ENCODE measurements at regions not wholly inside any gene's neighbourhood (a gene's known extent, or its start where the extent isn't known, plus 50 kb on each side); places are given as distances from the start of the nearest gene placed in this dataset.

DNA sequence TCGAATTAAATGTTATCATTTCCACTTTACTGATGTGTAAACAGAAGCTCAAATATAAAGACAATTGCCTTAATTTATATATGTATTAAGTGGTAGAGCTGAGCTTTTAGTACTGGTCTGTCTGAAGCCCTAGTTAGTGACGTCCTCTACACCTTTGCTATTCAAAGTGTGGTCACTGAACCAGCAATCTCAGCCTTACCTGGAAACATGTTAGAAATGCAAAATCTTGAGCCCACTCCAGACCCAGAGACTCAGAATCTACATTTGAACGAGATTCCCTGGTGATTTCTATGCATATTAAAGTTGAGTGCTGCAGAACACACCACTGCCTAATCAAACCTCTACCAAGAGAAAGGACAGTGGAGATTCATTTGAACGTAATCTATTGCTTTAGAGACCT lies 88.3 kb upstream of the MPDZ start:
- Histone ChIP-seq H3K9me3 (ENCODE audit: severe bottlenecking) (no peaks in the 10 kb centered on the region), H3K27ac (no peak overlapping the region), H3K36me3 (no peaks in the 10 kb centered on the region), H3K4me3 (ENCODE audit: low read depth, low read length) (no peak overlapping the region), H3K27me3 (ENCODE audit: insufficient read depth, low read depth, severe bottlenecking) (no peaks in the 10 kb centered on the region)
- no peak for DNase-seq
- TF ChIP-seq, protein P1, sequence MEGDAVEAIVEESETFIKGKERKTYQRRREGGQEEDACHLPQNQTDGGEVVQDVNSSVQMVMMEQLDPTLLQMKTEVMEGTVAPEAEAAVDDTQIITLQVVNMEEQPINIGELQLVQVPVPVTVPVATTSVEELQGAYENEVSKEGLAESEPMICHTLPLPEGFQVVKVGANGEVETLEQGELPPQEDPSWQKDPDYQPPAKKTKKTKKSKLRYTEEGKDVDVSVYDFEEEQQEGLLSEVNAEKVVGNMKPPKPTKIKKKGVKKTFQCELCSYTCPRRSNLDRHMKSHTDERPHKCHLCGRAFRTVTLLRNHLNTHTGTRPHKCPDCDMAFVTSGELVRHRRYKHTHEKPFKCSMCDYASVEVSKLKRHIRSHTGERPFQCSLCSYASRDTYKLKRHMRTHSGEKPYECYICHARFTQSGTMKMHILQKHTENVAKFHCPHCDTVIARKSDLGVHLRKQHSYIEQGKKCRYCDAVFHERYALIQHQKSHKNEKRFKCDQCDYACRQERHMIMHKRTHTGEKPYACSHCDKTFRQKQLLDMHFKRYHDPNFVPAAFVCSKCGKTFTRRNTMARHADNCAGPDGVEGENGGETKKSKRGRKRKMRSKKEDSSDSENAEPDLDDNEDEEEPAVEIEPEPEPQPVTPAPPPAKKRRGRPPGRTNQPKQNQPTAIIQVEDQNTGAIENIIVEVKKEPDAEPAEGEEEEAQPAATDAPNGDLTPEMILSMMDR (IDR thresholded peaks at IDR 0.05; ENCODE audit: low read depth, low read length): no peak

DNA sequence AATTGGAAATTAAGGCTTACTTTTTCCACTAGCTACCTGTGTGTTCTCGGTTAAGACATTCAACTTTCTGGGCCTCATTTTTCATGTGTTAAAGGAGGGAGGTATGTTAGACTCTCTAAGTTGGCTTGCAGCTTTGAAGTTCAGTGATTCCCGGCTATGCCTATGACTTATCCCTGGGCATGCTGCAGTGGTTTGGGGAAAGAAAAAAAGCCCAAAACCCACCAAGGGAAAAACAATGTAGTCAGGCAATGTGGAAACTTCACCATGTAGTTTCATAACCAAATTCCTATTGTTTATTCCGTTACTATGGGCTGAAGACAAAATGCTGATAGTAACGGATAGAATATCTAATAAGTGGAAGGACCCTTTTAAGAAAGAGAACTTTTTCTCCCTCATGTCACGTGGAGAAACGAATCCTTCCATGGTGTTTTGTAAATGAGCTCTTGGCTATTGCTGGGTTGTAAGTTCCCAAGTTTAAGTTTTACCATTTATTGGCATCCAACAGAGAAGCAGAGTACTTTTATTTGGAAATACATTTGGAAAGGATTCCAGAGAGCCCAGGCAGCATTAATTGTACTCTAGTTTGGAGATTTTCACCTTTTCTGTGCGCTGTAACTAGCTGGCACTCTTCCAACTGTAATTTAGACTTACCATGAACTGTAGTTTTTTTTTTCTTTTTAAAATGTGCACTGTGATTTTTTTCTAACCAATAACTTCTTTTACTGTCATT lies 84.9 kb upstream of the MPDZ start:
- no peaks in the 10 kb centered on the region for H3K36me3 ChIP-seq
- no peaks in the 10 kb centered on the region for H3K27me3 ChIP-seq (ENCODE audit: insufficient read depth, low read depth, severe bottlenecking)
- no peaks in the 10 kb centered on the region for H3K9me3 ChIP-seq (ENCODE audit: severe bottlenecking)
- H3K4me3 ChIP-seq (ENCODE audit: low read depth, low read length): no peak overlapping the region
- TF ChIP-seq, protein P1 (IDR thresholded peaks at IDR 0.05; ENCODE audit: low read depth, low read length): no peak
- no peak overlapping the region for H3K27ac ChIP-seq
- no peak for DNase-seq

DNA sequence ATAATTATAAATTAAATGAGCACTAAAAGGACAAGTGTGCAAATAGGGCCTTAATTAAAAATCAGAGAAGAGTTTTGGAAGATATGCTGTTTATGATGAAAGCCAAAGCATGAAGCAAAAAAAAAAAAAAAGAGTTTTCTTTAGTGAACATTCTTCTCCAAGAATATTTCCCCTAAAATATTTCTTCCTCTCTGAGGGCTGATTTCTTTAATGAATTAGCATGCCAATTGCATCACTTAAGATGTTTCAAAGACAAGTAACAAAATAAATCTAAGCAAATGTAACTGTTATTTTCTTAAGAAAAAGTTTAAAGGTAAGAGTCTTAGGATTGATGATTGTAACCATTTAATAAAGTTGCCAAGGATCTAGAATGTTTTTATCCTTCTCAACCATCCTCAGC lies 81.6 kb upstream of the MPDZ start:
- H3K4me3 ChIP-seq (ENCODE audit: low read depth, low read length): no peak overlapping the region
- H3K27ac ChIP-seq: no peak overlapping the region
- no peak for DNase-seq
- H3K36me3 ChIP-seq: no peaks in the 10 kb centered on the region
- H3K9me3 ChIP-seq (ENCODE audit: severe bottlenecking): no peaks in the 10 kb centered on the region
- H3K27me3 ChIP-seq (ENCODE audit: insufficient read depth, low read depth, severe bottlenecking): no peaks in the 10 kb centered on the region
- TF ChIP-seq, protein P1 (IDR thresholded peaks at IDR 0.05; ENCODE audit: low read depth, low read length): no peak

DNA sequence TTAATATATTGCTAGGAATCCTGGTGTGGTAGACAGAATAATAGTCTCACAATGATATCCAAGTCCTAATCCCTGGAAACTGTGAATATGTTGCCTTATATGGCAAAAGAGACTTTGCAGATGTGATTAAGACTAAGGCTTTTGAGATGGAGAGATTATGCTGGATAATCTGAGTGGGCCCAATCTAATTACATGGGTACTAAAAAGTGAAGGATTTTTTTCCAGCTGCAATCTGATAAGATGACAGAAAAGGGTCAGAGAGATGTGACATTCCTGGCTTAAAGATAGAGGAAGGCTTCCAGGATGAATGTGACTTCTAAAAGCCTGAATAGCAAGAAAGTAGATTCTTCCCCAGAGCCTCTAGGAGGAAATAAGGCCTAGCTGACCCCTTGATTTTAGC lies 80.7 kb upstream of the MPDZ start:
- H3K27me3 ChIP-seq (ENCODE audit: insufficient read depth, low read depth, severe bottlenecking): no peaks in the 10 kb centered on the region
- DNase-seq: no peak
- TF ChIP-seq, protein P1 (IDR thresholded peaks at IDR 0.05; ENCODE audit: low read depth, low read length): no peak
- no peaks in the 10 kb centered on the region for H3K9me3 ChIP-seq (ENCODE audit: severe bottlenecking)
- no peak overlapping the region for H3K4me3 ChIP-seq (ENCODE audit: low read depth, low read length)
- no peaks in the 10 kb centered on the region for H3K36me3 ChIP-seq
- no peak overlapping the region for H3K27ac ChIP-seq

DNA sequence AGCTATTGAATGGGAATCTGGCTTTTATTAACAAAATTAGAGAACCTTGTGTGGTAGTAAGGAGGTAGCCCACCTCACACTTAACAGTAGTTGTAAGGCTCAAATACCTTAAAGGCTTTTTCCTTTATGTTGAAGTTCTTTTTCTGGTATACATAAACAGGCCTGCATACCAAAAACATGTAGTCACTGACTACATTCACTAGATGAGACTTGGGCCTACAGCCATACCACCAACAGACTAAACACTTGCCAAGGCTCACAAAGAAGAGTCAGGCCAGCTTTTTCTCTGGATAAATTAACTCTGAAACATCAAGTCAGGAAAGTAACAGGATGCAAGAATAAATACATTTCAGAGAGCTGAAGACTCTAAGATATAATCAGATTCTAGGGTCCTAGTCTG lies 78.6 kb upstream of the MPDZ start:
- Histone ChIP-seq H3K36me3 (no peaks in the 10 kb centered on the region), H3K27me3 (ENCODE audit: insufficient read depth, low read depth, severe bottlenecking) (no peaks in the 10 kb centered on the region), H3K9me3 (ENCODE audit: severe bottlenecking) (no peaks in the 10 kb centered on the region), H3K4me3 (ENCODE audit: low read depth, low read length) (no peak overlapping the region), H3K27ac (no peak overlapping the region)
- DNase-seq: no peak
- TF ChIP-seq, protein P1 (IDR thresholded peaks at IDR 0.05; ENCODE audit: low read depth, low read length): no peak

DNA sequence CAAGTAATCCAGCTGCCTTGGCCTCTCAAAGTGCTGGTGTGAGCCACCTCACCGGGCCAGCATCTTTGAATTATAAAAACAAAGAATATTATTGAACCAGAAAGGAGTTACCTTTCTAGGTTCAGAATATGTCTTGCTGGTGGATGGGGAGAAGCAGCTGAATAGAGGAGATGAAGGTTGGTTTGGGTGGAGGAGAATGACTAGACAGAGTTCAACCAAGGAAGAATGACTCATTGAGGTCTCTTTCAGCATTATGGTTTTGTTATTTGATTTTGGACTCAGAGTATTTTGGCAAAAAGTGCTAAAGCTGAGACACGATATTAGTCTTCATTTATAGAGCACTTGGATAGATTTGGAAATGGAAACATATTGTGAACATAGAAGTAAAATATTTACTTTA lies 75.2 kb upstream of the MPDZ start:
- Histone ChIP-seq H3K27me3 (ENCODE audit: insufficient read depth, low read depth, severe bottlenecking) (no peaks in the 10 kb centered on the region), H3K9me3 (ENCODE audit: severe bottlenecking) (no peaks in the 10 kb centered on the region), H3K36me3 (no peaks in the 10 kb centered on the region), H3K4me3 (ENCODE audit: low read depth, low read length) (no peak overlapping the region), H3K27ac (no peak overlapping the region)
- TF ChIP-seq, protein P1 (IDR thresholded peaks at IDR 0.05; ENCODE audit: low read depth, low read length): no peak
- DNase-seq: no peak
